ENCODE measurements at regions not wholly inside any gene's neighbourhood (a gene's known extent, or its start where the extent isn't known, plus 50 kb on each side); places are given as distances from the start of the nearest gene placed in this dataset.

DNA sequence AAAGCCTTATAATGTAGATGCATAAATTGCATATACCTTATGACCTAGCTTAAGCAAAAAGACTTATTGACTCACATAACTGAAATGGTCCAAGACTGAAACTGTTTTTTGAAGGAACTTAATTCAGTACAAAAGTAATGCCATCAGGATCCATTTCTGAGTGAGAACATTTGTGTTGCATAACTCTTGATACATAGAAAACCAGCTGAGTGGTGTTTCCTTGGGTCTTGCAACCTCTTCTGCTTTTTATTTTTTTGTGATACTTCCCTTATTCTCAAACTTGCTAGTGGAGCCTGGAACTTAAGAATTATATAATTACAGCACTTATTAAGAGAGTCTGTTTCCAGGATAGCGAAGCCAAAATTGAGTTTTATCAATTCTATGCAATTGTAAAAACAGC is 272.0 kb downstream of the MAN2A1 start:
- H3K4me3 ChIP-seq (ENCODE audit: low read depth in 1 of 2, low read length in 2 of 2) = no peak overlapping the region
- no peak overlapping the region for H3K9ac ChIP-seq (ENCODE audit: low read depth, low read length)
- H3K9me3 ChIP-seq (ENCODE audit: insufficient read depth, low read length, severe bottlenecking) = no peaks in the 10 kb centered on the region
- no peaks in the 10 kb centered on the region for H3K79me2 ChIP-seq (ENCODE audit: insufficient read depth, low read length)
- H3K4me1 ChIP-seq (ENCODE audit: insufficient read depth, low read length) = no peaks in the 10 kb centered on the region
- no peak overlapping the region for H2AFZ ChIP-seq (ENCODE audit: low read depth, low read length)
- H3K27ac ChIP-seq (ENCODE audit: low read length) = no peak overlapping the region
- no peak for ATAC-seq (ENCODE audit: insufficient read depth, low read depth)
- DNase-seq = no peak
- no peaks in the 10 kb centered on the region for H3K27me3 ChIP-seq (ENCODE audit: insufficient read depth, low read length, poor library complexity)
- no peaks in the 10 kb centered on the region for H3K36me3 ChIP-seq (ENCODE audit: insufficient read depth, low read length)
- TF ChIP-seq, protein P1, sequence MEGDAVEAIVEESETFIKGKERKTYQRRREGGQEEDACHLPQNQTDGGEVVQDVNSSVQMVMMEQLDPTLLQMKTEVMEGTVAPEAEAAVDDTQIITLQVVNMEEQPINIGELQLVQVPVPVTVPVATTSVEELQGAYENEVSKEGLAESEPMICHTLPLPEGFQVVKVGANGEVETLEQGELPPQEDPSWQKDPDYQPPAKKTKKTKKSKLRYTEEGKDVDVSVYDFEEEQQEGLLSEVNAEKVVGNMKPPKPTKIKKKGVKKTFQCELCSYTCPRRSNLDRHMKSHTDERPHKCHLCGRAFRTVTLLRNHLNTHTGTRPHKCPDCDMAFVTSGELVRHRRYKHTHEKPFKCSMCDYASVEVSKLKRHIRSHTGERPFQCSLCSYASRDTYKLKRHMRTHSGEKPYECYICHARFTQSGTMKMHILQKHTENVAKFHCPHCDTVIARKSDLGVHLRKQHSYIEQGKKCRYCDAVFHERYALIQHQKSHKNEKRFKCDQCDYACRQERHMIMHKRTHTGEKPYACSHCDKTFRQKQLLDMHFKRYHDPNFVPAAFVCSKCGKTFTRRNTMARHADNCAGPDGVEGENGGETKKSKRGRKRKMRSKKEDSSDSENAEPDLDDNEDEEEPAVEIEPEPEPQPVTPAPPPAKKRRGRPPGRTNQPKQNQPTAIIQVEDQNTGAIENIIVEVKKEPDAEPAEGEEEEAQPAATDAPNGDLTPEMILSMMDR (IDR thresholded peaks at IDR 0.05; ENCODE audit: borderline replicate concordance, extremely low read depth, low read length, poor library complexity, severe bottlenecking) = no peak
- no peak for TF ChIP-seq EZH2 (IDR thresholded peaks at IDR 0.05; ENCODE audit: borderline replicate concordance, low read depth, low read length, severe bottlenecking)
- H3K4me2 ChIP-seq (ENCODE audit: insufficient read depth, low read length) = no peak overlapping the region
- H4K20me1 ChIP-seq (ENCODE audit: insufficient read depth, low read length) = no peaks in the 10 kb centered on the region

DNA sequence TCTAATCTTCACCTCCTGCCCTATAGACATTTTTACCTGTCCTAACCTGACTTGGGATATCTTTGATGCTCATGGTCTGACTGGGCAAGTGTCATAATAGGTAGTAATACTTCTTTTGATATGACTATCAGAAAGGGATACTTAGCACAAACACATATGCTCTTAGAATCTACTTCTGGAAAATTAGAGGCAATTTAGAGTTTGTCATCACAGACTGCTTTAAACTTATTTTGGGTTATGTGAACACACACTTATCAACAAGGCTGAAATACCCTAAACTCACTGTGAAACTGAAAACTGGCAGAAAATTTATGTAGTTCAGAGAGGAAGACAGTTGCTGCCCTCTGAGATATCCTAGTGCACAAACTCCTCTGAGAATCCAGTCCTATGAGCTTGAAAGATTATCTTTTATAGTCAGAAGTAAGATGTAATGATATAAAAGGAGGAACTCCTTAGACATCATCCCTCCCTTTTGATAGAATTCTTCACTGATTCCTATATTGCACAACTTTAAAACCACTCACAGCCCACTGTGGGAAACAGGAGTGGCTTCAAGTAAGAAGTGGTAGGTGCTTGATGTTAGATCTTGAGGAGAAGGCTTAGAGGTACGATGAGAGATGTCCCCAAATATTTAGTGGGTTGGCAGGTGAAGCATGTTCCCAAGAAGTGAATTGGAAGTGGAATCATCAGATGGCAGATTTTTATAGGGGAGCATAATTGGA is 273.3 kb downstream of the MAN2A1 start:
- H3K4me2 ChIP-seq (ENCODE audit: insufficient read depth, low read length) = no peak overlapping the region
- ATAC-seq (ENCODE audit: insufficient read depth, low read depth) = no peak
- H3K79me2 ChIP-seq (ENCODE audit: insufficient read depth, low read length) = no peaks in the 10 kb centered on the region

DNA sequence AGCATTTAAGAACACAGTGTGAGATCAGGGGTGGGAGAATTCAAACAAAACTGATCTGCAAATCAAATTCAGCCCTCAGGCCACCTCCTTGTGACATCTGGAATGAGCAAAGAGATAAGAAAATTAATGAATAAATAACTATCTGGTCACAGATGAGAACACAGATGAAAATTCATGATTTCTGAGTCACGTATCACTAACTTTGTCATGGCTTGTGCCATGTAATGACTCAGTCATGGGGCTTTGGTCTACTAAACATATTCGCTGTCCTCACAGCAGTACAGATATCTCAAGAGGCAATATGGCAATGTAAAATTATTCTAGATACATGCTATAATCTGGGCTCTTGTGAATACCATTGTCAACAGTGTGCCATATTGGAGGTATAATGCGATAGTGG is 274.4 kb downstream of the MAN2A1 start:
- H3K4me1 ChIP-seq (ENCODE audit: insufficient read depth, low read length) = no peaks in the 10 kb centered on the region
- no peaks in the 10 kb centered on the region for H3K36me3 ChIP-seq (ENCODE audit: insufficient read depth, low read length)
- no peaks in the 10 kb centered on the region for H4K20me1 ChIP-seq (ENCODE audit: insufficient read depth, low read length)
- TF ChIP-seq EZH2 (IDR thresholded peaks at IDR 0.05; ENCODE audit: borderline replicate concordance, low read depth, low read length, severe bottlenecking) = no peak
- TF ChIP-seq, protein P1 (IDR thresholded peaks at IDR 0.05; ENCODE audit: borderline replicate concordance, extremely low read depth, low read length, poor library complexity, severe bottlenecking) = no peak
- H3K4me2 ChIP-seq (ENCODE audit: insufficient read depth, low read length) = no peak overlapping the region
- DNase-seq (no peak), ATAC-seq (ENCODE audit: insufficient read depth, low read depth) (no peak)
- H3K9ac ChIP-seq (ENCODE audit: low read depth, low read length) = no peak overlapping the region
- H3K4me3 ChIP-seq (ENCODE audit: low read depth in 1 of 2, low read length in 2 of 2) = no peak overlapping the region
- no peaks in the 10 kb centered on the region for H3K9me3 ChIP-seq (ENCODE audit: insufficient read depth, low read length, severe bottlenecking)
- H2AFZ ChIP-seq (ENCODE audit: low read depth, low read length) = no peak overlapping the region
- no peaks in the 10 kb centered on the region for H3K27me3 ChIP-seq (ENCODE audit: insufficient read depth, low read length, poor library complexity)
- no peak overlapping the region for H3K27ac ChIP-seq (ENCODE audit: low read length)
- H3K79me2 ChIP-seq (ENCODE audit: insufficient read depth, low read length) = no peaks in the 10 kb centered on the region

More for the DNA sequence above, 273.3 kb downstream of the MAN2A1 start:
- Histone ChIP-seq H4K20me1 (ENCODE audit: insufficient read depth, low read length) (no peaks in the 10 kb centered on the region), H3K27ac (ENCODE audit: low read length) (no peak overlapping the region), H3K4me3 (ENCODE audit: low read depth in 1 of 2, low read length in 2 of 2) (no peak overlapping the region), H3K4me1 (ENCODE audit: insufficient read depth, low read length) (no peaks in the 10 kb centered on the region), H3K27me3 (ENCODE audit: insufficient read depth, low read length, poor library complexity) (no peaks in the 10 kb centered on the region), H2AFZ (ENCODE audit: low read depth, low read length) (no peak overlapping the region), H3K9ac (ENCODE audit: low read depth, low read length) (no peak overlapping the region), H3K36me3 (ENCODE audit: insufficient read depth, low read length) (no peaks in the 10 kb centered on the region), H3K9me3 (ENCODE audit: insufficient read depth, low read length, severe bottlenecking) (no peaks in the 10 kb centered on the region)
- no peak for DNase-seq
- TF ChIP-seq EZH2 (IDR thresholded peaks at IDR 0.05; ENCODE audit: borderline replicate concordance, low read depth, low read length, severe bottlenecking) = no peak
- TF ChIP-seq, protein P1 (IDR thresholded peaks at IDR 0.05; ENCODE audit: borderline replicate concordance, extremely low read depth, low read length, poor library complexity, severe bottlenecking) = no peak

Data from DND-41 (cell line).